Stimulated activated CD8-positive, alpha-beta memory T cell treated with anti-CD3 and anti-CD28 coated beads, Interleukin-12 subunit alpha, Interleukin-12 subunit beta, amount 100 ng/mL, for 1 hour (primary cell): ENCODE measurements at regions not wholly inside any gene's neighbourhood (a gene's known extent, or its start where the extent isn't known, plus 50 kb on each side); places are given as distances from the start of the nearest gene placed in this dataset.

ENCODE experiments used
- DNase-seq: peaks from one replicate; pipeline ENCODE4 v3.0.0-alpha.2; 2020; ENCODE audit warnings: low read depth

DNA sequence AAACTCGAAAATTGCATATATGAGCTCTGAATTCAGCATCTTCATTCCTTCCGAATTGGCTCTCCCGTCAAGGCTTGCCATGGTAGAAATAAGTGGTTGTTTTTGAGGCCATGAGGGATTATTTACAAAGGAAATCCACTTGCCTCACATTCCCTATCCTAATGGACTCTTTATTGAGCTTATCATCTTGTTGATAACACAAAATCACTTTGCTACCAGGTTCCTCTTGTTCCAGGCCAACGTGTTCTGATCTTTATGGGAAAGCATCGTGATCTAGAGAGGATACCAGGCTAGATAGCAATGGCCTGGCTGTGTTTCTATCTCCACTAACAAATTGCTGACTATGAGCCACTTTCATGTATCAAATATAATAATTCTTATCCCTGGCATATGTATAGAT lies 811.7 kb downstream of the TLR4 start:
- DNase-seq, result no peak

DNA sequence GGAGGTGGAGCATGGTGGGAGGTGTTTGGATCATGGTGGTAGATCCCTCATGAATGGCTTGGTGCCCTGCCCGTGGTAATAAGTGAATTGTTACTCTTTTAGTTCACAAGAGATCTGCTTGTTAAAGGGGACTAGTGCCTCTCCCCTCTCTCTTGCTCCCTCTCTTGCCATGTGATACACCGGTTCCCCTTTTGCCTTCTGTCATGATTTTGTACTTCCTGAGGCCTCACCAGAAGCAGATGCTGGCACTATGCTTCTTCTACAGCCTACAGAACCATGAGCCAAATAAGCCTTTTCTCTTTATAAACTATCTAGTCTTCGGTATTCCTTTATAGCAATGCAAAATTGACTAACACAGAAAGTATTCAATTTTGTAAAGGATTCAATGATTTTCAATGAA lies 817.1 kb downstream of the TLR4 start:
- no peak for DNase-seq

DNA sequence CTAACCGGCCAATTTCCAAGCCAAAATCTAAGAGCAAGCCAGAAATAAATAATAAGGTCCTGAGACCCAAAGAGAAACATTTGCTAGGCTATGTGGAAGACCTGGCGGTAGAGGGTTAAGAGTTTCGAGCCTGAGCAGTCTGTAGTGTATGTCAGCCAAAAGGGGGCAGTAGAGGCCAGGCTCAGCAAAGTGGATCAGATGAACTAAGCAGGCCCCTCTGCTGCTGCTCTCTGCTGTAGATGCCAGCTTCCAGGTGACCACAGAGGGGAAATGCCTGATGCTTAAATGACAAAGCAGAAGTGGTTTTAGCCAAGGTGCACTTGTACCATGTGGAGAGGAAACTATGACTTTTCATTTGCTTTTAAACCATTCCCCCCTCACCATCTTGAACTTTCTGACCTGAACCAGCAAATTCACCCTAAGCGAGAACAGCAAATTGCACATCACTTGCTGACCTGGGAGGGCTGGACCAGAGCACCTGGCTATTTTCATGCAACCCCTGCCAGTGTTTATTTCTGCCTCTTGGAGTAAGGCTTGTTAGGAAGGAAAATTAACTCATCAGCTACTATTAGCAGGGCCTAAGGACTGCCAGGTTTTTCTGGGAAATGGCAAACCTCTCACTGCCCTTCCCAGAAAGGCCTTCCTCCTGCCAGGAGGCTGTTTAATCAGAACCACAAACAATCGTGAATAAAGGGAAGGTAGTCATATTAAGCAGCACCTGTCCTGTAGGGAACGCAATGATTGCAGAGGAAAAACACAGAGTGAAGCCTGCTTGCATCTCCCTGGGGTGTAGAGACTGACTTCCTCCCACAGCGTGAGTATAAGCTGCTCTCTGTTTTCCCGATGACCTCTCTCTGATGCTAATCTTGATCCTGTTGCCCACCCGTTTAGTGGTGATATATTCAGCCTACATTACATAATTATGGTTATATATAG lies 818.2 kb downstream of the TLR4 start:
- no peak for DNase-seq

DNA sequence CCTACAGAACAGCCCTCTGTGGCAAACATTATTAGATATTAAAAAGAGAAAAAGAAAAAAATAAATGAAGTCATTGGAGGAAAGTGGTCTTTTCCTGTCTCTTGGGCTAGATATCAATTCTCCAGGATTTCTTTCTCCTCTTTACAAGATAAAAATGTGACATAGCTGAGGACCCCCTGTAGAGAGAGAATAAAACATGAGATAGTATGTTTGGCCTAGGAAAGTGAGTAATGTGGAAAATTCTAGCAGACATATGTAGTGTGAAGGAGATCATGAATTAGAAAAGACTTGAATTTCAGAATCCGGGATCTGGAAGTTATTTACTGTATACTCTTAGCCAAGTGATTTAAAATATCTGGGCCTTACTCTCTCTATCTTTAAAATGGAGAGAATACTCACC lies 823.1 kb downstream of the TLR4 start:
- no peak for DNase-seq

DNA sequence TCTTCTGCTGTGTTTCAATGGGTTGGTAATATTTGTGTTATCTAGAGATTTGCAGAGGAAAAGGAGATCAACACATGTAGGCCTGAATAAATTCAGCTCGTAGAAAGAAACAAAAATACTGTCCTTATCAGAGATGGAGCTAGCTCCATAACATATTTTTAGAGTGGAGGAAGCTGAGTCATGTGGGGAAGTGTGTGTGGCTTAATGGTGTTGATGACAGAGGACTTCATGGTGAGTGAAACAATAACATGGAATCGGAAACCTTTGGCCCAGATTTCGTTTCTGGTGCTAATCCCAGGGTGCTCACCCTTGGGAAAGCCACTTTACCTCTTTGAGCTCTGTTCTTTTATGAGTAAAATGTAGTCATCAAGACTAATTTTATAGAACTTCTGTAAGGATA lies 825.0 kb downstream of the TLR4 start:
- no peak for DNase-seq

DNA sequence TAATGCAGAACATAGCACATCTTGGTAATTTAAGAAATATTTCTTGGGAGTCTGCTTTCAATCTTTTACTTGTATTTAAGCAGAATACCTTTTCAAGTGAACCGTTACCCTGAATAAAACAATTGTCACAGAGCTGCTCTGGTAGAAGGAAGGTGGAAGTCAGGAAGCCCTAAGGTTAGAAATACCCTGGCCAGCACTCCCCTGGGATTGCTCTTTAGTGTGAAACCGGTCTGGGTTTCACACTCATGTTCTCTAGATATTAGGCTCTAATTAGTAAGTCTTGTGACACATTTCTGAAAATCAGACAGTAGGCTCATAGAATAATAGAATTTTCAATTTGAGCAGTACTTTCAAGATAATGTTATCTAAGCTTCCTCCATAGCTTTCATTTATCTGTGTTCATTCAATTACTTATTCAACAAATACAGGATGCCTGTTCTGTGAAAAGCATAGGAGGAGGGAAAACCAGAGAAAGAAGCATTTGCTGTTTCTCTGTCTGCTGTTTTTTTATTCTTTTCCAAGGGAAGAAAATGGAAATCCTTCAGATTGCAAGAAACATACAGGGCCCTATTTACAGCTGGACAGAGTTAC lies 825.5 kb downstream of the TLR4 start:
- DNase-seq, result no peak

DNA sequence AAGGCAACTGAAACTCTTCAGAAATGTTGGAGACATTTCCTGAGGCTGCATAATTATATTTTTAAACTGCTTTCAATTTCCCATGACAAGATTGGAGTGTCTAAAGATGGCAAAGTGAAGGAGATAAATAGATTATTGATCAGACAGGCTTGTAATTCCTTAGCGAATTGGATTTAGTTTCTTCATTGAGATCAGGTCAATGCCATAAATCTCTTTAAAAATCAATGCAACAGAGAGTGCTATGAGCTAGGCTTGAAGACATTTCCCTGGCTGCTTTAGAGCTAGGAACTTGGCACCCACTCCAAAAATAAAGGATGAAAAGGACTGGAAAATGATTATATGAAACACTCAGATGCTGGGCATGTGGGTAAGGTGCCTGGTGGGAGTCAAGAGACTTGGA lies 828.4 kb downstream of the TLR4 start:
- no peak for DNase-seq

DNA sequence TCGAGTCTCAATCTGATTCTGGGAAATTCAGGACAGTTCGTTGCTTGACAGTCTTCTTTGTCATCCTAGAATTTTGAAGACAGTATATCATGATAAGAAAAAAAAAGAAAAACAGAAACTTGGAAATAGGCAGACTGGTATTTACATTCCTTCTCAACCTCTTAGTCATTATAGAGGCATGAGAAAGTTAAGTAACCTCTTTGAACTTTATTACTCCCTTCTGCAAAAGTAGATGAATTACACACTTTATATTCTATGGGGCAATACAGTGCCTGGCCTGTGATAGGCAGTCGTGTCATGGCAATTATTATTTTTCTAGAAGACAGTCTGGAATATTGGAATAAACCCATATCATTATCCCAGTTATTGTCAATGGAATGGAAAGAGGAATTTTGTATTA lies 828.9 kb downstream of the TLR4 start:
- no peak for DNase-seq

DNA sequence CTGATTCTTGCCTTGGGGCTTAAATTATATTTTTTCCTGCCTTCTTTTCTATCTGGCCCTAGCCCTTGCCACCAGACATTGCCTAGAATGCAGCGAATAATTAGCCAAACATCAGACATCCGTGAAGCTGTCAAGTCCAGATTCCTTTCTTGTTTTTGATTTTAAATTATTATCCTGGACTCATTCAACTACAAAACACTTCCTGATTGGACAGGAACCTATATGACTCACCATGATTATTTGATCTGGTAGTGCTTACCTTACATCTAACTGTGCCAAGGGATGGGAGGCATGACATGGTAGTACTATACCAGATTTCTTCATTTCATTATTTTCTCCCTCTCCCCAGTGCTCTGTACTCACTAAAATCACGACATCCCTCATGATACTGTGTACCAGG lies 829.6 kb downstream of the TLR4 start:
- no peak for DNase-seq

DNA sequence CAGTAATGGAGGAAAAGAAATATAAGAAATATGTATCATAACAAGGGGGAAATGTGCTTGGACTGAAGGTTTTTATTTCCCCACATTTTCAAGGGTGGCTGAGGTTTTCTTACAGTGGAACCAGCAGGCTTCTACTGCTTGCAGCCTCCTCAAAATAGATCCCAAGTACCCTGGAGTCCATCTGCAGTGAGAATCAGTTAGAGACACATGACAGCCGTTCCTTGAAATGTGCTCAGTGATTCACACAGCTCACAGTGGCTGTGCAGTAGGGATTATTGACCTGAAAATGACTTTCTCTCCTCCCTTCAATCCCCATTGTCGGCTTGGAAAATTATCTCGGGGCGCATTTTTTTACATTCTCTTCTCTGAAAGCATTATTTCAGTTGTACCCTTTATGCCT lies 832.0 kb downstream of the TLR4 start:
- no peak for DNase-seq

DNA sequence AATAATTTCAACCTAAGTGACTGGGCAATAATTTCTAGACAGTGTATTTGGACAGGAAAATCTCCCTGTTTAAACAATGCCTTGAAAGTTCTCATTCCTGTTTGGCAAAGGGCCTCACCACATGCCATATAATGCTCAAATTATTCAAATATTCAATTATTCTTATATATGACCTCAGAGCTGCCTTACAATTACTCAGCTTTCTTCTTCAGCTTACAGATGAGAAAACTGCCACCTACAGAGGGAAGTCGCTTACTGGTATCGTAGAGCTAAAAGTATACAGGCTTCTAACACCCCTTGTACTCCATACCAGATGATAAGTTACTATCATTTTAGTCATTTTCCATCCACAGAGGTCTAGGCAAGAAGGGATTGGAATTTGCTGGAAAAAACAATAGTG lies 830.3 kb downstream of the BRINP1 start:
- DNase-seq, result no peak

DNA sequence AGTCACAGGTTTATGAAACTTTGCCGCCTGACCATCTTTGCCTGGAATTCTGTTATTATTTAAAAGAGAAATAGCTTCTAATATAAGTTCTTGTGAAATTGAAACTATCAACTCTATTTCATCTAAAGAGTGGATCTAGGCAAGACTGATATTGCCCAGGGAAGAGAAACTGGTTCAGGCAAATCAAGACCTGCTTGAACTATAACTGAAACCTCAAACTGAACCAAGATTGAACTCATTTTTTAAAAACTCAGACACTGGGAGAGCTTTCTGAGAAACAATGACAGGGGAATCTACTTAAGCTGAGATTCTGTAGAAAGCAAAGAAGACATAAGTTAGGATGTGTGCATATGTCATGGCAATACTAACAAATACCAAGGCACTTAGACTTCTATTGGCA lies 815.8 kb downstream of the BRINP1 start:
- DNase-seq, result no peak

DNA sequence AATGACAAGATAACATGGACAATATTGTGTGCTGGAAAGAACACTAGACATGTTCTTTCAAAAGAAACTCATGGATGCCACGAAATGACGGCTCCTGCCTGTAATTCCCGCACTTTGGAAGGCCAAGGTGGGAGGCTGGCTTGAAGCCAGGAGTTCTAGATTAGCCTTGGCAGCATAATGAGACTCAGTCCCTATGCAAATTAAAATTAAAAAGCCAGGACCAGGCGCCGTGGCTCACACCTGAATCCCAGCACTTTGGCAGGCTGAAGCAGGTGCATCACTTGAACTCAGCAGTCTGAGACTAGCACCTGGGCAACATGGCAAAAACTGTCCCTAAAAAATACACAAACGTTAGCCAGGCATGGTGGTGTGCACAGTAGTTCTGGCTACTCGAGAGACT lies 814.2 kb downstream of the BRINP1 start:
- no peak for DNase-seq

DNA sequence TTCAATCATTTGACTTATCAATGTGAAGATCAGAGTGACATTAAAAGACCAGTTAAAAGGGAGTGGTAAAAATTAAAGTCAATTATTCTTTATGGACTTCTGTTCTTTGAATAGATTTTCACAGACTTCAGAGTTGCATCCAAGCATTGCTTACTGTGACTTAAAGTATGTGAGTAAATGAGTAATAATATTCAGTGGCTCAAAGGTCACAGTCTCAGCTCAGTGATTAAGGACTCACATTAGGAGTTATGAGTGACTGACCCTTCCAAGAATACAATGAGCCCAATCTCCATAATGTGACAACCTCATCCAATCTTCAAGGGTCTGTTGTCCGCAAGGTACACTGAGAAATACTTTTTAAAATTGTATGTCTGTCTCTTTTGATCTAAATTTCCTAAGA lies 811.2 kb downstream of the BRINP1 start:
- DNase-seq, result no peak

DNA sequence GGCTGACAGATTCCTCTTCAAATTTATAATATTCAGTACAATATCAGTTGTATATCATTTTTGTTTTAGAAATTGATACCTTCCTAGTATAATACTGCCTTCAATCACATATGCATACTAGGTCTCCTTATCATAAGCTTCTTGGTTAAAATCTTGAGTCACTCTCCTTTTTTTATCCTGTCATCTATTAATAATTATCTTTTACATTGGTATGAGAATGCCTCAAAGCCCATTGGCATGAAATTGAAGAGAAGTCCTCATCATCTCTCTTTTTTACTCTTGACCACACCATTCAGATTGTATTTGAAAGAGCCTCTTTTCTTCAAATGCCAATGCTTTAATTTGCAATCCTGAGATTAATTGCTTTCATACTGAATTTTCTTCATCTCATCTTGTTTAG lies 810.3 kb downstream of the BRINP1 start:
- DNase-seq, result no peak

DNA sequence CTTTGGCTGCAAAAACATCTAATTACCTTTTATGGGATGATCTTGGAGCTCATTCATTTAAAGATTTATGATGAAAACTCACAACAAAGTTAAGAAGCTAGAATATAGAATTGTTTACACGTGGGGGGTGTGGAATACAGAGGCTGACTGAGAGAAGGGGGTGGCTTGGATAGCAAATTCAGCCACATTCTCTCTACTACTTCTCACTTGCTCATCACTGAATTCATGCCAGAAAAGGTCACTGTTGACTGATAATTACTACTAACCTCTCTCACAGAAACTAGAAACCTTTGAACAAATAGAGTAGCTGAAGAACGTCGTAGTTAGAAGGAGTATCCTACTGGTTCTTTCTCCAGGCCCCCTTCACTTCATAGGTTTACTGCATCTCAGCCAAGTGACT lies 808.2 kb downstream of the BRINP1 start:
- DNase-seq, result no peak

DNA sequence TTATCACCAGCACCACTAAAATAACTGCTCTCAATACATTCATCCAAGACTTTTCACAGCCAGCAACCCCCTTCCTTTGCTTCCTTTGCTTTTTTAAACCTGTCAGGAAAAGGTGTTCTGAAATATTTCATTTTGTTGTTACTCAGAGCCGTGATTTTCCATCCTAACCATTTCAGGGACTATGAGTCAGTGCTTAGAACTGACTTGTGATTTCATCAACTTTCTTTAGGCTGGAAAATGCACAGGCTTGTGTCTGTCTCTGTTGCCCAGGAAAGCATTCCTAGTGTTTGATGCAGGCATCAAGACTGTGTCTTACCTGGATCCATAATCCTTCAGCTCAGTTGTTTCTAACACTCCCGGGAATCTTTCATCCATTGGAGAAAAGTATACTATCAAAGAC lies 805.6 kb downstream of the BRINP1 start:
- DNase-seq, result no peak

DNA sequence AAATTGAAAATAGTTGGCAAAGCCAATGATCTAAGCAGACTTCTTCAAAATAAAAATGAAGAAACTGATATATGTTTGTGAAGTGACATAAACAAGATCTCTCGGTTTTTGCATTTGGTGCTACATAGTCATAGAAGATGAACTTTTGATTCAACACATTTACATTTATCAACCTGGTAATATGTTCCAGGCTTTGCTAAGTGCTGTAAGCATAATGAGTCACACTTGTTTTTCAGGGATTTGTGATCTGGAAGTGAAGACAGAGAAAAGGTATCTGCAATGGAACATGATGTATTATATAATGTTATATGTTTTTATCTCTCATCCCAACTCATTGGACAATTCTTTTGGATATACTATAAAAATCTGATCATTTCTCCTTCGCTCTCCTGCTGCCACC lies 801.4 kb downstream of the BRINP1 start:
- no peak for DNase-seq

DNA sequence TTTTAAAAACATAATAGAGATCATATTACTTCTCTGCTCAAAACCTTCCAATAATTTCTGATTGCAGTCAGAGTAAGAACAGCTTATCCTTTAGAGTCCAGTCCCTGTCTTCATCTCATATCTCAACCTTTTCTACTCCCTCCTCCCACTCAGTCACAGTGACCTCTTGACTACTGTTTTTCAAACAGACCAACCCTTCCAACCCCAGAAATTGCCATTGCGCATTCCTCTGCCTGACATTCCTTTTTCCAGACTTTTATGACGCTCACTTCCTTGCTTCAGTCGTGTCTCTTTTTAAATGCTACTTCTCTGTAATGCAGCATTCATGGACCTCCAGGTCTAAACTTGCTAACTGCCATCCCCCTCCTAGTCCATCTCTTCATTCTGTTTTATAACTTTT lies 800.5 kb downstream of the BRINP1 start:
- no peak for DNase-seq

DNA sequence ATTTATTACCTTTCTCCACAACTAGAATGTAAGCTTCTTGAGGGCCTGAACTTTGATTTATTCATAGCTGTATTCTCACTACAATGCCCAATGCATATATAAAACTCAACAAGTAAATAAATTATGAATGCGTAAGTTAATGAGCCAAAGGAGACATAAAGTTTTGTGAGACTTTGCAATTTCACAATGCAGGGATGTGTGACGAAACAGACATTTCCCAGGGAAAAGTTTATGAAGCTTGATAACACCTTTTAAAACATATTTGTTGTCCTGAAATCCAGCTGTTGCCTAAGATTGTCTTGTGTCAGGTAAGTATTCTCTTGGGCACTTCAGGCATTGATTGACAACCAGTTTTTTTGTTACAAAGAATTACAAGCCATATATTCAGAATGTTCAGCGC lies 800.1 kb downstream of the BRINP1 start:
- DNase-seq, result no peak

DNA sequence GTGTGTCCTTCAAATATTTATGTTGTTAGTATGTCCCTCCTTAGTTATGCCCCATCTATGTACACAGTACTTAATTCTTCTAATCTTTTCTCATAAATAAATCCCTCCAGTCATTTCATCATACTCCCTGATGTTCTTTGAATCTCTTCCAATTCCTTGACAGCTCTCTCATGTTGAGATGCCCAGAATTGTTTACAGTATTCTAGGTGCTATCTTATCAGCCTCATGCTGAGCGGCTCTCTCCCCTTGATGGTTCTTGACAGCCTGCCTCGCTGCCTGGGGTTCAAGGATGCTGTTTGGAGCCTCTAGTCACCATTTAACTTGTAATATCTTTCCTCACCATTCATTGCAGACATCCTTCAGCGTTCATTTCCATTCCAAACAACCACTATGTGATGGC lies 799.2 kb downstream of the BRINP1 start:
- DNase-seq, result no peak

DNA sequence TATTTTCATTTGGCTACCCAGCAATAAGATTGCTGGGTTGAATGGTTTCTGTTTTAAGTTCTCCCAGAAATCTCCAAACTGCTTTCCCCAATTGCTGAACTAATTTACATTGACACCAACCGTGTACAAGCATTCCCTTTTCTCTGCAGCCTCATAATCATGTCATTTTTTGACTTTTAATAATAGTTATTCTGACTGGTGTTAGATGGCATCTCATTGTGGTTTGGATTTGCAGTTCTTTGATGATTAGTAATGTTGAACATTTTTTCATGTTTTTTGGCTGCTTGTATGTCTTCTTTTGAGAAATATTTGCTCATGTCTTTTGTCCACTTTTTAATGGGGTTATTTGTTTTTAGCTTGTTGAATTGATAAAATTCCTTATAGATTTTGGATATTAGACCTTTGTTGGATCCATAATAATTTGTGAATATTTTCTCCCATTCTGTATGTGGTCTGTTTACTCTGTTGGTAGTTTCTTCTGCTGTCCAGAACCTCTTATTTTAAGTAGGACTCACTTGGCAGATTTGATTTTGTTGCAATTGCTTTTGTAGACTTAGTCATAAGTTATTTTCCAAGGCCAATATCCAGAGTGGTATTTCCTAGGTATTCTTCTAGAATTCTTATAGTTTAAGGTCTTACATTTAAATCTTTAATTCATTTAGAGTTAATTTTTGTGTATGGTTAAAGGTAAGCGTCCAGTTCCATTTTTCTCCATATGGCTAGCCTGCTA lies 793.7 kb downstream of the BRINP1 start:
- DNase-seq, result no peak

DNA sequence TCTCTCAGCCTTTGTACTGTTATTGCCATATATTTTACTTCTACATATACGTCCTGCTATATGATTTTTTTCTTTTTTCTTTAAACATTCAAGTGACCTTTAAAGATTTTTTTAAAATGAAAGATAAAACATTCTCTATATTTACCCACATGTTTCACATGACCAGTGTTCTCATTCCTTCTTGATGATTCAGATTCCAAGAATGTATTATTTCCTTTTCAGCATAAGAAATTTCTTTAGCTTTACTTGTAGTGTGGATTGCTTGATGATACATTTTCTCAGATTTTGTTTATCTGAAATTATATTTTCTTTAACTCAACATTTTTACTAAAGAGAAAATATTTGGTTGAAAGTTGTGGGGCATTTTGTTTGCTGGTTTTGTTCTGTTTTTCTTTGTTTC lies 792.1 kb downstream of the BRINP1 start:
- DNase-seq, result no peak
